Endothelial cell of umbilical vein (primary cell): ENCODE measurements at regions not wholly inside any gene's neighbourhood (a gene's known extent, or its start where the extent isn't known, plus 50 kb on each side); places are given as distances from the start of the nearest gene placed in this dataset.

Experiments
- BruUV-seq: library from RNA; stranded (reverse); fragments of 400-500 nt; replicated peaks from 2 replicates; lab custom pipeline; 2021; lab: Mats Ljungman, UMichigan
- CTCF ChIA-PET: fragments of 300-600, 350-600 bp; sonication (Branson Sonifier 250); formaldehyde crosslinking; loops from one replicate; lab custom pipeline; 2021; ENCODE audit warnings: antibody characterized with exemption, inconsistent platforms; lab: Charles Lee
- POLR2A ChIA-PET: fragments of 300-600, 350-600 bp; sonication (Branson Sonifier 250); formaldehyde crosslinking; loops from one replicate; lab custom pipeline; 2021; ENCODE audit warnings: antibody characterized with exemption, inconsistent platforms; lab: Charles Lee
- DNase-seq: peaks from one replicate; pipeline ENCODE4 v3.0.0-alpha.2; 2011; ENCODE audit warnings: low read depth, low spot score
- FAIRE-seq: peaks from 2 replicates; lab custom pipeline; 2011; peaks lifted over from hg19 to GRCh38; lab: Jason Lieb, UNC
- H2AFZ ChIP-seq: 2 replicates; pipeline ENCODE4 v1.6.0; 2012; ENCODE audit warnings: low read depth, low read length, control low read depth, inconsistent platforms
- H3K27ac ChIP-seq: 2 replicates; pipeline ENCODE4 v1.5.1; 2011; ENCODE audit warnings: low read depth, mild to moderate bottlenecking, control low read depth, low read length, moderate library complexity; ENCODE audit not compliant: insufficient read depth
- H3K27me3 ChIP-seq, 2 experiments: 2 replicates each; pipeline versions ENCODE4 v1.6.0 to v1.6.1; 2011; ENCODE audit warnings: low read length in 2 of 2, mixed read lengths in 1 of 2; ENCODE audit not compliant: control insufficient read depth in 2 of 2, insufficient read depth in 2 of 2
- H3K36me3 ChIP-seq, 2 experiments: 2 replicates in 1 of 2; 3 replicates in 1 of 2; pipeline ENCODE4 v1.5.1; 2011; ENCODE audit warnings: low read length in 2 of 2, mild to moderate bottlenecking in 1 of 2, moderate library complexity in 1 of 2; ENCODE audit not compliant: control insufficient read depth in 2 of 2, insufficient read depth in 2 of 2; ENCODE audit errors: extremely low read depth in 1 of 2
- H3K4me1 ChIP-seq: 3 replicates; pipeline ENCODE4 v1.5.1; 2011; ENCODE audit warnings: mild to moderate bottlenecking, low read length; ENCODE audit not compliant: control insufficient read depth, insufficient read depth; ENCODE audit errors: extremely low read depth
- H3K4me2 ChIP-seq: 2 replicates; pipeline ENCODE4 v1.6.1; 2011; ENCODE audit warnings: low read length, control low read depth, mixed read lengths; ENCODE audit not compliant: insufficient read depth
- H3K4me3 ChIP-seq, 3 experiments: fragments of 200-600 bp in 1 of 3; sonication (generic), shearing (Covaris generic) in 1 of 3; replicated peaks in 1 of 3; 2 replicates each; pipeline ENCODE4 v1.5.1; 2011 to 2016; ENCODE audit warnings: control low read depth in 3 of 3, low read length in 3 of 3, mild to moderate bottlenecking in 2 of 3, inconsistent platforms in 1 of 3, low read depth in 1 of 3, moderate library complexity in 1 of 3; ENCODE audit not compliant: insufficient read depth in 1 of 3
- H3K79me2 ChIP-seq: 2 replicates; pipeline ENCODE4 v1.6.0; 2012; ENCODE audit warnings: low read length, inconsistent platforms; ENCODE audit not compliant: control insufficient read depth, insufficient read depth
- H3K9ac ChIP-seq: replicated peaks from 2 replicates; pipeline ENCODE3; 2011; ENCODE audit warnings: low read length, control low read depth; ENCODE audit not compliant: insufficient read depth; ENCODE audit errors: extremely low read depth
- H3K9me1 ChIP-seq: replicated peaks from 3 replicates; pipeline ENCODE4 v1.6.0; 2011; ENCODE audit warnings: mild to moderate bottlenecking, low read length; ENCODE audit not compliant: control insufficient read depth, insufficient read depth; ENCODE audit errors: extremely low read depth
- H3K9me3 ChIP-seq: replicated peaks from 2 replicates; pipeline ENCODE4 v1.5.1; 2012; ENCODE audit warnings: low read length, inconsistent platforms; ENCODE audit not compliant: control insufficient read depth, insufficient read depth
- H4K20me1 ChIP-seq: replicated peaks from 2 replicates; pipeline ENCODE3; 2011; ENCODE audit warnings: mild to moderate bottlenecking, low read length; ENCODE audit not compliant: control insufficient read depth, insufficient read depth; ENCODE audit errors: extremely low read depth
- EZH2 ChIP-seq: IDR thresholded peaks from 2 replicates; pipeline ENCODE4 v1.6.1; 2012; ENCODE audit warnings: borderline replicate concordance, low read depth, mild to moderate bottlenecking, moderate library complexity, low read length, inconsistent platforms; ENCODE audit not compliant: severe bottlenecking
- FOS ChIP-seq: IDR thresholded peaks from 2 replicates; pipeline ENCODE4 v1.6.1; 2011; ENCODE audit warnings: mild to moderate bottlenecking, low read length, moderate library complexity, borderline replicate concordance; ENCODE audit not compliant: insufficient read depth
- GATA2 ChIP-seq: IDR thresholded peaks from 2 replicates; pipeline ENCODE4 v1.7.0; 2011; ENCODE audit warnings: low read depth, mild to moderate bottlenecking, moderate library complexity, mixed read lengths, low read length; ENCODE audit not compliant: insufficient read length, insufficient read depth
- JUN ChIP-seq: IDR thresholded peaks from 2 replicates; pipeline ENCODE4 v1.6.1; 2011; ENCODE audit warnings: borderline replicate concordance, low read depth; ENCODE audit not compliant: insufficient read length, insufficient read depth
- MAX ChIP-seq: IDR thresholded peaks from 2 replicates; pipeline ENCODE4 v1.6.1; 2011; ENCODE audit not compliant: insufficient read depth, insufficient read length
- MYC ChIP-seq: IDR thresholded peaks from one replicate; pipeline ENCODE4 v1.6.1; 2011; ENCODE audit warnings: mild to moderate bottlenecking, low read depth, low read length
- POLR2A ChIP-seq: IDR thresholded peaks from 2 replicates; pipeline ENCODE4 v1.6.1; 2012; ENCODE audit warnings: low read depth, mild to moderate bottlenecking, control low read depth, low read length
- POLR2AphosphoS5 ChIP-seq: IDR thresholded peaks from 2 replicates; pipeline ENCODE4 v1.6.1; 2012; ENCODE audit warnings: low read depth, mild to moderate bottlenecking, control low read depth, low read length, moderate library complexity; ENCODE audit not compliant: insufficient read depth
- dilution Hi-C: fragments of 300-500 bp; cut with MboI; formaldehyde crosslinking; loops from one replicate; pipeline ENCODE4 v1.15.0; 2019; ENCODE audit warnings: low sequenced_read_pairs; ENCODE audit not compliant: extremely low pct_ligation_motif_present
- intact Hi-C: fragments of 100-400 bp; cut with micrococcal nuclease; formaldehyde crosslinking; loops from one replicate; pipeline ENCODE4 v1.10.0; 2022
- TF ChIP-seq, protein P1 (sequence below), 2 donors: IDR thresholded peaks; 1 replicate in 1 of 2; 2 replicates in 1 of 2; pipeline ENCODE4 v1.5.1; 2011; ENCODE audit warnings: low read length in 2 of 2, mild to moderate bottlenecking in 2 of 2, moderate library complexity in 2 of 2, control low read depth in 1 of 2, inconsistent platforms in 1 of 2, low read depth in 1 of 2; ENCODE audit not compliant: insufficient read depth in 1 of 2; ENCODE audit errors: extremely low read depth in 1 of 2

DNA sequence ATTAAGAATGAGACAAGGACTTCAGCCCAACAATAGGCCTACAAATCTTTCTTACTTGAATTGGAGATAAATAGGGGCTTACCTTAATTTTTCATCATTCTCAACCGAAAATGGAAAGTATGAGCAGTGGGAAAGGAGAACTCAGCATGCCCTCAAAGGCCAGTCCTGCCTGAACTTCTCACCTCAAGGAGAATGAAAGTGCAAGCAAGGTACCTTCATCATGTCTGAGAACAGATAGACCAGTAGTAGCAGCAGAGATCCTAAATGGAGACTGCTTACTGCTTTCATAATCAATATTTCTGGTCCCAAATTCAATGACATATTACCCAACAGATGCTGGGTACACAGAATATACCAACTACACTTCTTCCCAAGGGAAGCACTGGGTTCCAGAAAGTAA is 194.0 kb upstream of the SLITRK1 start:
- Histone ChIP-seq H4K20me1 (no peaks in the 10 kb centered on the region), H3K9me1 (no peaks in the 10 kb centered on the region), H3K4me2 (no peak overlapping the region), H3K9ac (no peak overlapping the region), H2AFZ (no peak overlapping the region), H3K79me2 (no peaks in the 10 kb centered on the region), H3K4me1 (no peaks in the 10 kb centered on the region), H3K9me3 (peaks cover 5% of the 10 kb centered on the region), H3K27ac (no peak overlapping the region), H3K4me3 (no peak overlapping the region), H3K27me3 (no peaks in the 10 kb centered on the region), H3K36me3 (no peaks in the 10 kb centered on the region)
- ChIA-PET POLR2A (no interaction called here), CTCF (no interaction called here)
- no peak for TF ChIP-seq GATA2
- no peak for TF ChIP-seq POLR2A
- TF ChIP-seq POLR2AphosphoS5, result no peak
- TF ChIP-seq, protein P1, sequence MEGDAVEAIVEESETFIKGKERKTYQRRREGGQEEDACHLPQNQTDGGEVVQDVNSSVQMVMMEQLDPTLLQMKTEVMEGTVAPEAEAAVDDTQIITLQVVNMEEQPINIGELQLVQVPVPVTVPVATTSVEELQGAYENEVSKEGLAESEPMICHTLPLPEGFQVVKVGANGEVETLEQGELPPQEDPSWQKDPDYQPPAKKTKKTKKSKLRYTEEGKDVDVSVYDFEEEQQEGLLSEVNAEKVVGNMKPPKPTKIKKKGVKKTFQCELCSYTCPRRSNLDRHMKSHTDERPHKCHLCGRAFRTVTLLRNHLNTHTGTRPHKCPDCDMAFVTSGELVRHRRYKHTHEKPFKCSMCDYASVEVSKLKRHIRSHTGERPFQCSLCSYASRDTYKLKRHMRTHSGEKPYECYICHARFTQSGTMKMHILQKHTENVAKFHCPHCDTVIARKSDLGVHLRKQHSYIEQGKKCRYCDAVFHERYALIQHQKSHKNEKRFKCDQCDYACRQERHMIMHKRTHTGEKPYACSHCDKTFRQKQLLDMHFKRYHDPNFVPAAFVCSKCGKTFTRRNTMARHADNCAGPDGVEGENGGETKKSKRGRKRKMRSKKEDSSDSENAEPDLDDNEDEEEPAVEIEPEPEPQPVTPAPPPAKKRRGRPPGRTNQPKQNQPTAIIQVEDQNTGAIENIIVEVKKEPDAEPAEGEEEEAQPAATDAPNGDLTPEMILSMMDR (IDR thresholded peaks at IDR 0.05; ENCODE audit: extremely low read depth in 1 of 2, insufficient read depth in 1 of 2, low read depth in 1 of 2, low read length in 2 of 2), result no peak
- TF ChIP-seq EZH2, result no peak
- no peak for TF ChIP-seq JUN
- no peak for TF ChIP-seq MAX
- no peak for TF ChIP-seq FOS
- TF ChIP-seq MYC, result no peak
- no TSS peak for BruUV-seq
- DNase-seq (no peak), FAIRE-seq (no peak)
- dilution Hi-C loops, result no loop called here
- intact Hi-C loops, result no loop called here
